ENCODE measurements at regions not wholly inside any gene's neighbourhood (a gene's known extent, or its start where the extent isn't known, plus 50 kb on each side); places are given as distances from the start of the nearest gene placed in this dataset.

DNA sequence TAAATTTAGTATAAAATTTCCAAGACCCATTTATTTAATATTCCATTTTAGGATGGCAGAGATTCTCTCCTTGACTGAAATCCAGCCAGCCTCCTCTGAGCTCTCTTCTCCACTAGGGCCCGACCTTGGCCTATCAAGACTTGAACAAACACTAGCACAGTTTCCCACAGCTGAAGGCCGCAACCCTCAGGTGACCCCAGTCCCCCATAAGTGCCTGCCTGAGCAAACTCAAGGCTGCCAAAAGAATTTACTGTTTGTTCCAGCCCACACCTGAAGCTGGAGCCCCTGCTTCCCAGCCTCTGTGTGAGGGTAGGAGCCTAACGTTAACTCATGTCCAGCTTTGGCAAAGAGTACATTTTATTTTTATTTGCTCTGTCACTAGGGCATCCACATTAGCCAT is 629.0 kb upstream of the ZFP42 start:
- TF ChIP-seq, protein P1, sequence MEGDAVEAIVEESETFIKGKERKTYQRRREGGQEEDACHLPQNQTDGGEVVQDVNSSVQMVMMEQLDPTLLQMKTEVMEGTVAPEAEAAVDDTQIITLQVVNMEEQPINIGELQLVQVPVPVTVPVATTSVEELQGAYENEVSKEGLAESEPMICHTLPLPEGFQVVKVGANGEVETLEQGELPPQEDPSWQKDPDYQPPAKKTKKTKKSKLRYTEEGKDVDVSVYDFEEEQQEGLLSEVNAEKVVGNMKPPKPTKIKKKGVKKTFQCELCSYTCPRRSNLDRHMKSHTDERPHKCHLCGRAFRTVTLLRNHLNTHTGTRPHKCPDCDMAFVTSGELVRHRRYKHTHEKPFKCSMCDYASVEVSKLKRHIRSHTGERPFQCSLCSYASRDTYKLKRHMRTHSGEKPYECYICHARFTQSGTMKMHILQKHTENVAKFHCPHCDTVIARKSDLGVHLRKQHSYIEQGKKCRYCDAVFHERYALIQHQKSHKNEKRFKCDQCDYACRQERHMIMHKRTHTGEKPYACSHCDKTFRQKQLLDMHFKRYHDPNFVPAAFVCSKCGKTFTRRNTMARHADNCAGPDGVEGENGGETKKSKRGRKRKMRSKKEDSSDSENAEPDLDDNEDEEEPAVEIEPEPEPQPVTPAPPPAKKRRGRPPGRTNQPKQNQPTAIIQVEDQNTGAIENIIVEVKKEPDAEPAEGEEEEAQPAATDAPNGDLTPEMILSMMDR (IDR thresholded peaks at IDR 0.05; ENCODE audit: low read depth, low read length, missing control alignments): no peak
- no peak overlapping the region for H3K4me3 ChIP-seq (ENCODE audit: low read depth, low read length)
- no peak for DNase-seq (ENCODE audit: low read depth)

DNA sequence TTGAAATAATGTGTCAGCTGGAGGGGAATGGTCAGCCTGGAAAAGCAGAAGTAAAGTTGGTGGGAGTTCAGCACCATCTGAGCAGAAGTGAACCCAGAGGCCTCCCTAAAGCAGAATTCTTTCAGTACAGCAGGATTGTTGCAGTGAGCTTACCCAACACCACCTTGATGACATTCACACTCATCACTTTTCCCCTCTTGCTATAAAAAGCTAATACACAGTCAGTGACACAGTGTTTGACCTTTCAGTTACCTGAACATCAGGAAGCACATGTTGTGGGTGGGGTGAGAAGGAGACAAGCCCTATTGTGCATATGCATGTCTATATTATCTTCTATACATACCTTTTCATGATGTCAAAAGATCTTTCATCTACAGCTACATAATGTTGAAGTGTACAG is 624.7 kb upstream of the ZFP42 start:
- H3K4me3 ChIP-seq (ENCODE audit: low read depth, low read length): no peak overlapping the region
- TF ChIP-seq, protein P1 (IDR thresholded peaks at IDR 0.05; ENCODE audit: low read depth, low read length, missing control alignments): no peak
- no peak for DNase-seq (ENCODE audit: low read depth)

DNA sequence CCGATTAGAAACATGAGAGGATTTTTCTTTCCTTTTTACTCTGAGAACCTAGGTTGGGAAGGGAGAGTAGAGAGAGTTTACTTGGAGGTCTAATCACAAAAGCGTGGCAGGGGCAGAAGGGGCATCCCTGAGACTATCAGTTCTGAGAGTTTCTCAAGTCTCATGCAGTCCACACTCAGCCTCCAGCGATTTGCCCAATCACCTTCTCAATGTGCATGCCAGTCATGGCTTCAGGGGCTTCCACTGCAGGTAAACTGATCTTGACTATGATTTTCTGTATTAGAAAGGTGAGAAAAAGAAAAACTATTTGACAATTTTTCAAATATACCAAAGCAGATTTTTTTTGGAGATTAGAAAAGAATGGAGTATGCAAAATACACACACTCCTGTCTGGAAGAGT is 617.1 kb upstream of the ZFP42 start:
- TF ChIP-seq, protein P1 (IDR thresholded peaks at IDR 0.05; ENCODE audit: low read depth, low read length, missing control alignments): no peak
- DNase-seq (ENCODE audit: low read depth): no peak
- H3K4me3 ChIP-seq (ENCODE audit: low read depth, low read length): no peak overlapping the region

DNA sequence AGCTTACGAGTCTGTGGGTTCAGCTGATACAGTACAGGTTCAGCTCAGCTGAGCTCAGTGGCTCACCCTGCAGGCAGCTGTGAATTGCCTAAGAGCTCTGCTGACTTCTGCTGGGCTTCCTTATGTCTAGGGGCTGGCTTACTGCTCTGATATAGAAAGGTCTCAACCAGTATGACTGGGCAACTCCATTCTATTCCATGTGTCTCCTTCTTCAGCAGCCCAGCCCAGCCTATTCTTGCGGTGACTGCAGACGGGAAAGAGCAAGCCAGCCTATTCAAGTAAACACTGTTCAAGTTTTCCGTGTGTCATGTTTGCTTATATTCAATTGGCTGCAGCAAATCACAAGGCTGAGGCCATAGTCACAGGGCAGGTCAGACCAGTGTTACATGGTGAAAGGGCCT is 615.4 kb upstream of the ZFP42 start:
- no peak for DNase-seq (ENCODE audit: low read depth)

DNA sequence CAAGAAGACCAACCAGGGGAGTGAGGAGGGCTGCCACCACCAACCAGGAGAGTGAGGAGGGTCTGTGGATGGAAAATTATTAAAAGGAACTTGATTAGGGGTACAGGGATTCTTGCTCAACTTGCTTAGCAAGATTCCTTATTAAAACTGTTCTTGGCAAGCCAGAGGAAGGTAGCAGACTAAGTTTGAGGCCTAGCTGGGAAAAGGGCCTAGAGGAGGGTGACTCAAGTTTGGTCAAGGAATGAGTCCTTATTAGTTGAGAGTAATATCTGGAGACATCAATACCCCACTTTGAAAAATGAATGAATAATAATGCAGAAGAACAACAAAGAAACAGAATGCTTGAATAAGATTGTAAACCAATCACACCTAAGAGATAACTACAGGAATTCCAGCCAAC is 612.4 kb upstream of the ZFP42 start:
- TF ChIP-seq, protein P1 (IDR thresholded peaks at IDR 0.05; ENCODE audit: low read depth, low read length, missing control alignments): no peak
- no peak for DNase-seq (ENCODE audit: low read depth)

More for the DNA sequence above, 615.4 kb upstream of the ZFP42 start:
- no peak overlapping the region for H3K4me3 ChIP-seq (ENCODE audit: low read depth, low read length)
- TF ChIP-seq, protein P1 (IDR thresholded peaks at IDR 0.05; ENCODE audit: low read depth, low read length, missing control alignments): no peak

DNA sequence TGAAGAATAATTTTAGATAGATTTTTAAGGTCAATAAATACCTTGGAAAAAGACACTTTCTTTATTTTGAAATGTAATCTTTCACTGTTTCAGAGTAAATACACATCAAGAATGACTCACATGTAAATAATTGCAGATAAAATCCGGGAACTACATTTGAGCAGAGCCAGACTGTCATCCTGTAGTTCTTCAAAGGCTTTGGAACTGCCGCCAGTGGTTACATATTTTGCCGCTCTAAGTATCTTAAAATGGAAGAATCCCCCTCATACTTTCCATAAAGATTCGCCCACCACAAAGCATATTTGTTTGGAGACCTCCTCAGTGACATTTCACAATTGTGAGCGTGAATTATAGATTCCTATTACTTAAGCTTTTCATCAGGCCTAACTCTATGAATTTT is 607.8 kb upstream of the ZFP42 start:
- no peak overlapping the region for H3K4me3 ChIP-seq (ENCODE audit: low read depth, low read length)
- no peak for DNase-seq (ENCODE audit: low read depth)

More for the DNA sequence above, 612.4 kb upstream of the ZFP42 start:
- no peak overlapping the region for H3K4me3 ChIP-seq (ENCODE audit: low read depth, low read length)

DNA sequence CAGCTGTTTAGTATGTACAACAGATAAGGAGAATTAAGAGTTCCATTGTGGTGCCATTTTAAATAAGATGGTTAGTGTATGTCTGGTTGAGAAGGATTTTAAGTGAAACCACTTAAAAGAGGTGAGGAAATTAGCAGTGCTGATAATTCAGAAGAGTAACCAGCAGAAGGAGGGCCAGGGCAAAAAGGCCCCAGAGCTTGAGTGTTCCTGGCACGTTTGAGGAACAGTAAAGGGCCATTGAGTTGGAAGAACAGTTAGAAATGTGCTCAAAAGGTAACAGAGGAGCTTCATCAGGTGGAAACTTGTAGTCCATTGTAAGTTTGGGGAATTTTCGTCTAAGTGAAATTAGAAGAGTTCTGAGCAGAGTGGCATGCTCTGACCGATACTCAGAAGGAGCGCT is 606.2 kb upstream of the ZFP42 start:
- TF ChIP-seq, protein P1 (IDR thresholded peaks at IDR 0.05; ENCODE audit: low read depth, low read length, missing control alignments): no peak
- no peak overlapping the region for H3K4me3 ChIP-seq (ENCODE audit: low read depth, low read length)
- no peak for DNase-seq (ENCODE audit: low read depth)

More for the DNA sequence above, 607.8 kb upstream of the ZFP42 start:
- TF ChIP-seq, protein P1 (IDR thresholded peaks at IDR 0.05; ENCODE audit: low read depth, low read length, missing control alignments): no peak
